22Rv1 (cell line): ENCODE measurements at regions not wholly inside any gene's neighbourhood (a gene's known extent, or its start where the extent isn't known, plus 50 kb on each side); places are given as distances from the start of the nearest gene placed in this dataset.
A peak's percentile ranks its signal among the peaks of the same experiment; 100 is the strongest.

Experiments used
- H3K27ac ChIP-seq: fragments of 450-650 bp; 2 replicates; pipeline ENCODE4 v1.5.1; 2017
- CTCF ChIP-seq: fragments of 450-650 bp; IDR thresholded peaks from 2 replicates; pipeline ENCODE4 v1.5.1; 2017; ENCODE audit warnings: mild to moderate bottlenecking
- ZFX ChIP-seq: fragments of 450-650 bp; IDR thresholded peaks from 2 replicates; pipeline ENCODE4 v1.6.1; 2017; ENCODE audit warnings: antibody characterized with exemption, borderline replicate concordance

GRCh38 chr3:27827041-27827440 lies 104.9 kb upstream of the EOMES start:
- no peak for TF ChIP-seq CTCF
- TF ChIP-seq ZFX, result no peak
- no peak overlapping the region for H3K27ac ChIP-seq

GRCh38 chr3:27840807-27841594 lies 118.9 kb upstream of the EOMES start:
- no peak for TF ChIP-seq CTCF
- no peak for TF ChIP-seq ZFX
- peak overlapping the region; percentile 83 for H3K27ac ChIP-seq

GRCh38 chr3:27844052-27844675 lies 122.0 kb upstream of the EOMES start:
- no peak overlapping the region for H3K27ac ChIP-seq
- no peak for TF ChIP-seq CTCF
- no peak for TF ChIP-seq ZFX

GRCh38 chr3:27847697-27848096 lies 125.6 kb upstream of the EOMES start:
- no peak overlapping the region for H3K27ac ChIP-seq
- TF ChIP-seq ZFX, result no peak
- no peak for TF ChIP-seq CTCF

- H3K27ac ChIP-seq, result no peak overlapping the region
- TF ChIP-seq CTCF, result no peak
- no peak for TF ChIP-seq ZFX
These were observed 126.7 kb upstream of the EOMES start for GRCh38 chr3:27848826-27849225.

- peak overlapping the region; percentile 62 for H3K27ac ChIP-seq
- TF ChIP-seq CTCF (no peak), ZFX (no peak)
These were observed 137.7 kb upstream of the EOMES start for GRCh38 chr3:27859821-27860220.
